Adrenal gland (tissue), 9 donors: ENCODE measurements at regions not wholly inside any gene's neighbourhood (a gene's known extent, or its start where the extent isn't known, plus 50 kb on each side); places are given as distances from the start of the nearest gene placed in this dataset.

Experiments used
- DNase-seq, 7 donors: peaks; one replicate each; pipeline ENCODE4 v3.0.0-alpha.2; 2019 to 2020
- H3K27ac ChIP-seq, 5 donors: fragments of 200-600 bp; sonication (generic) in 4 of 5; 1 replicate in 3 of 5; 2 replicates in 2 of 5; pipeline versions ENCODE4 v1.5.1 to v1.8.0; 2016 to 2020; ENCODE audit warnings: mild to moderate bottlenecking in 1 of 5
- H3K27me3 ChIP-seq: fragments of 200-600 bp; 2 replicates; pipeline ENCODE4 v1.8.0; 2021
- H3K36me3 ChIP-seq, 2 donors: fragments of 200-600 bp; replicated peaks in 1 of 2; 1 replicate in 1 of 2; 2 replicates in 1 of 2; pipeline versions ENCODE4 v1.5.1 to v1.8.0; 2018 to 2022
- H3K4me1 ChIP-seq, 2 donors: fragments of 200-600 bp; replicated peaks in 1 of 2; 1 replicate in 1 of 2; 2 replicates in 1 of 2; pipeline versions ENCODE4 v1.5.1 to v1.8.0; 2018 to 2021
- H3K4me3 ChIP-seq, 4 donors: fragments of 200-600 bp; sonication (generic) in 3 of 4; one replicate each; pipeline ENCODE4 v1.5.1; 2016 to 2018
- H3K9me3 ChIP-seq, 3 donors: fragments of 200-600 bp; sonication (generic) in 1 of 3; replicated peaks in 1 of 3; 1 replicate in 2 of 3; 2 replicates in 1 of 3; pipeline versions ENCODE4 v1.5.1 to v1.8.0; 2016 to 2021
- POLR2A ChIP-seq, 2 donors: fragments of 450-650 bp; IDR thresholded peaks; one replicate each; pipeline ENCODE4 v1.6.1; 2017; ENCODE audit warnings: antibody characterized with exemption in 2 of 2, mild to moderate bottlenecking in 2 of 2, moderate library complexity in 1 of 2
- whole genome bisulfite sequencing, 4 donors: extraction: QIAGEN DNeasy Blood & Tissue Kit in 2 of 4; methylation state at CpG; one replicate each; pipeline versions ENCODE4 v1.1.5 to v1.1.7; 2013 to 2017; 5-methylcytosine and 5-hydroxymethylcytosine counted together
- intact Hi-C, 2 donors: fragments of 100-400 bp; cut with DNase I; formaldehyde crosslinking; loops; one replicate each; pipeline versions ENCODE4 v1.14.1 to v1.15.0; 2022 to 2023
- TF ChIP-seq, protein P1 (sequence below), 6 experiments: fragments of 450-650 bp in 4 of 6; fragments of 200-600 bp in 2 of 6; sonication (generic) in 1 of 6; IDR thresholded peaks; 1 replicate in 5 of 6; 2 replicates in 1 of 6; pipeline versions ENCODE4 v1.5.1 to v1.8.0; 2016 to 2021; ENCODE audit warnings: antibody characterized with exemption in 6 of 6, mild to moderate bottlenecking in 2 of 6, moderate library complexity in 1 of 6
- donor health status: healthy with polysubstance abuse.
- donor health status: Bipolar disorder and iron deficiency.
- donor health status: DM: yes; HTN: yes; CAD: no.
- donor health status: DM: no; HTN: no; CAD: no.
- donor health status: DM: no; HTN: no; CAD: no.

DNA sequence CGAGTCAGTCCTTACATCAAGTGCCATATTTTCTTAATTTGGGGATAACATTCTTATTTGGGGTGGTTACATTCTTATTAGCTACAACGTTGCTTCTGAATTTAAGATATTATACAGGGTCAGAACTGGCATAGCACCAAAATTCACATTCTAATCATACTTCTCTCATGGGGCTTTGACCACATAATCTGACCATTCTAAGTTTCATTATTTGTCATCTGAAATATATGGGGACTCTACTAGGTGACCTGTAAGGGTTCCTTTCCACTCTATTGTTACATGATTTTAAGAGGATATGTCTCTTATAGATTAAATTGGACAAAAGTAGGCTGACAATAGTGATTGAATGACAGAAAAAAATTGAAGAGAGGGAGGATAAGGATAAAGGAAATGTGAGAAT lies 536.5 kb downstream of the KCTD12 start:
- Histone ChIP-seq H3K9me3 (no peaks in the 10 kb centered on the region), H3K4me1 (no peaks in the 10 kb centered on the region), H3K27ac (no peak overlapping the region), H3K36me3 (no peaks in the 10 kb centered on the region), H3K27me3 (no peaks in the 10 kb centered on the region), H3K4me3 (no peak overlapping the region)
- TF ChIP-seq, protein P1, sequence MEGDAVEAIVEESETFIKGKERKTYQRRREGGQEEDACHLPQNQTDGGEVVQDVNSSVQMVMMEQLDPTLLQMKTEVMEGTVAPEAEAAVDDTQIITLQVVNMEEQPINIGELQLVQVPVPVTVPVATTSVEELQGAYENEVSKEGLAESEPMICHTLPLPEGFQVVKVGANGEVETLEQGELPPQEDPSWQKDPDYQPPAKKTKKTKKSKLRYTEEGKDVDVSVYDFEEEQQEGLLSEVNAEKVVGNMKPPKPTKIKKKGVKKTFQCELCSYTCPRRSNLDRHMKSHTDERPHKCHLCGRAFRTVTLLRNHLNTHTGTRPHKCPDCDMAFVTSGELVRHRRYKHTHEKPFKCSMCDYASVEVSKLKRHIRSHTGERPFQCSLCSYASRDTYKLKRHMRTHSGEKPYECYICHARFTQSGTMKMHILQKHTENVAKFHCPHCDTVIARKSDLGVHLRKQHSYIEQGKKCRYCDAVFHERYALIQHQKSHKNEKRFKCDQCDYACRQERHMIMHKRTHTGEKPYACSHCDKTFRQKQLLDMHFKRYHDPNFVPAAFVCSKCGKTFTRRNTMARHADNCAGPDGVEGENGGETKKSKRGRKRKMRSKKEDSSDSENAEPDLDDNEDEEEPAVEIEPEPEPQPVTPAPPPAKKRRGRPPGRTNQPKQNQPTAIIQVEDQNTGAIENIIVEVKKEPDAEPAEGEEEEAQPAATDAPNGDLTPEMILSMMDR (IDR thresholded peaks at IDR 0.05): no peak
- TF ChIP-seq POLR2A (IDR thresholded peaks at IDR 0.05): no peak
- 59 to 75% (median 69%) methylated on average over 2 of the region's 2 CpGs for WGBS, 4 donors
- intact Hi-C loops: no loop called here
- DNase-seq: no peak

DNA sequence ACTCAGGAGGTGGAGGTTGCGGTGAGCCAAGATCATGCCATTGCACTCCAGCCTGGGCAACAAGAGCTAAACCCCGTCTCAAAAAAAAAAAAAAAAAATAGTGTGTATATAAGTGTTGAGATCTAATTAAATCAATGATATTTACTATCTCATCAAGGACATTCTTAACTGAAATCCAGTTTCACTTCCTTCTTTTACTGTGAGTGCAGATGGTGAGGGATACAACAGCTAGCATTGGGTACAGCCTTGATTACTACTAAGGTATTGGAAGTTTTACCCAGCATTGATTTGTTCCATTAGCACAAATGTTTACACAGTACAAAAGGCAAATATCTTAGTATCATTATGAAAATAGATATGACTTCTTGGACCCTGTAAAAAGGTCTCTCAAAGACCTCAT lies 546.6 kb downstream of the KCTD12 start:
- no peak for TF ChIP-seq POLR2A (IDR thresholded peaks at IDR 0.05)
- TF ChIP-seq, protein P1 (IDR thresholded peaks at IDR 0.05): no peak
- no peaks in the 10 kb centered on the region for H3K27me3 ChIP-seq
- H3K27ac ChIP-seq: no peak overlapping the region
- H3K9me3 ChIP-seq: no peaks in the 10 kb centered on the region
- H3K4me1 ChIP-seq: no peaks in the 10 kb centered on the region
- no peaks in the 10 kb centered on the region for H3K36me3 ChIP-seq
- no peak for DNase-seq
- WGBS, 4 donors: 56 to 71% (median 64%) methylated on average over 2 of the region's 2 CpGs
- no peak overlapping the region for H3K4me3 ChIP-seq
- intact Hi-C loops: no loop called here

DNA sequence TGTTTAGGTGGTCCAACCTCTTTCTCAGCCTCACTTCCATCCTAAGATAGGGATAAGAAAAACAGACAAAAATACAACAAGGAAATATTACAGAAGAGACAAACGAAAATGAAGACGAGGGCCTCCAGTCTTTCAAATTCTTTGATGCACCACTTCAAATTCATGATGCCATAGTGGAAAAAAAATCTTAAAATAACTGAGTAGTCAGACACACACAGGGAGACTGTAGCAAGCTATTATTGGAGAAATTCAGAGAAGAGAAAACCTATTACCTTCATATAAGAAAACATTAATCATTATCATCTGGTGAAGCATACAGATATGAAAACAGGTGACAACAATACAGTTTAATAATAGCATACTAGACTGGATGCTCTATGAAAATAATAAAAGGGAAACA lies 548.2 kb downstream of the KCTD12 start:
- Histone ChIP-seq H3K36me3 (no peaks in the 10 kb centered on the region), H3K4me1 (no peaks in the 10 kb centered on the region), H3K27ac (no peak overlapping the region), H3K4me3 (no peak overlapping the region), H3K27me3 (no peaks in the 10 kb centered on the region), H3K9me3 (no peaks in the 10 kb centered on the region)
- intact Hi-C loops: no loop called here
- DNase-seq: no peak
- TF ChIP-seq, protein P1 (IDR thresholded peaks at IDR 0.05): no peak
- TF ChIP-seq POLR2A (IDR thresholded peaks at IDR 0.05): no peak
- 61 to 77% (median 69%) methylated on average over 2 of the region's 2 CpGs for WGBS, 4 donors

DNA sequence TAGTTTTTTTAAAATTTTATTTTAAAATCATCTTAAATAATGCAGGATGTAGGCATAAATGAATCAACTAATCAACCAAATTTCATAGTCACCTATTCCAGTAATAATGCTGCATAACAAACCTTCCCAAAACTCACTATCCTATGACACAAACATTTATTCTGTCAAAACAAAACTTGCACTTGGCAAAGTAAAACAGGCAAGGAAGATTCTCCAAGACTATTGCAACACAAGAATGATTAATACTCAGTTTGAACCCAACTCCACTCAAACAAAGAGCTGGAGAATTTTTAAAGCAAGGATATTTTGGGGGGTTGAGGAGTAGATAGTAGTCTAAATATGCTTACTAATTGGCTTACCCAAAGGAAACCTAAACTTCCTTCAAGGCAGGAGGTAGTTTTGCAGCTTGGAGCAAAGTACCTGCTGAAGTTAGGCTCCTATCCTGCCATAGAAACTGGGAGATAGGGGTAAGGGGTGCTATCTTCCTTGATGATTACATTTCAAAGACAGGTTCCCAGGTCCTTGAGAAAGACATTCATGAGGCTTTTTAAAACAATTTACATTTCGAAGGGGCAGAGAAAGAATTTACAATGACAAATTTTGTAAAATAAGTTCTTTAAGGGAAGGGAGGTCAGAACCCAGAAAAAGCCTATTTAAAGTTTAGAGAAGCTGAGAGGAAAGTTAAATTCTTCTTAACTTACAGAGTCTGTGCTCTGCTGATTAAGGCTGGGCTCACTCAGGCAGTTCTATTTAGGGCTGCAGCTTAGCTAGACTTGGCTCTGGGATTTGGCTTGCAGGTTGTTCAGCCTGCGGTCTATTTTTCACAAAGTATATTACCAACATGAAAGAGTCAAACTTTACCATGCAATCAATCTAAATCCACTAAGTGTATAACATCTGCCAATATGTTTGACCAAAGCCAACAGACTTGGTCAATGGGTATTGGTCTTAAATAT lies 549.0 kb downstream of the KCTD12 start:
- Histone ChIP-seq H3K36me3 (no peaks in the 10 kb centered on the region), H3K27me3 (no peaks in the 10 kb centered on the region), H3K9me3 (no peaks in the 10 kb centered on the region), H3K27ac (no peak overlapping the region), H3K4me3 (no peak overlapping the region), H3K4me1 (no peaks in the 10 kb centered on the region)
- intact Hi-C loops: no loop called here
- no peak for DNase-seq
- TF ChIP-seq, protein P1 (IDR thresholded peaks at IDR 0.05): no peak
- TF ChIP-seq POLR2A (IDR thresholded peaks at IDR 0.05): no peak
- WGBS, 4 donors: 58 to 72% (median 60%) methylated on average over 2 of the region's 2 CpGs
